GM12872 (cell line): ENCODE measurements at regions not wholly inside any gene's neighbourhood (a gene's known extent, or its start where the extent isn't known, plus 50 kb on each side); places are given as distances from the start of the nearest gene placed in this dataset.

ENCODE experiments used
- CTCF ChIP-seq: IDR thresholded peaks from 3 replicates; pipeline ENCODE4 v1.5.1; 2011; ENCODE audit warnings: low read depth, mild to moderate bottlenecking, low read length, moderate library complexity; ENCODE audit not compliant: insufficient read depth

- no peak for TF ChIP-seq CTCF
Observed at GRCh38 chr16:55192734-55193133, 131.3 kb upstream of the IRX6 start.

GRCh38 chr16:55203570-55203969 lies 120.4 kb upstream of the IRX6 start:
- no peak for TF ChIP-seq CTCF

DNA sequence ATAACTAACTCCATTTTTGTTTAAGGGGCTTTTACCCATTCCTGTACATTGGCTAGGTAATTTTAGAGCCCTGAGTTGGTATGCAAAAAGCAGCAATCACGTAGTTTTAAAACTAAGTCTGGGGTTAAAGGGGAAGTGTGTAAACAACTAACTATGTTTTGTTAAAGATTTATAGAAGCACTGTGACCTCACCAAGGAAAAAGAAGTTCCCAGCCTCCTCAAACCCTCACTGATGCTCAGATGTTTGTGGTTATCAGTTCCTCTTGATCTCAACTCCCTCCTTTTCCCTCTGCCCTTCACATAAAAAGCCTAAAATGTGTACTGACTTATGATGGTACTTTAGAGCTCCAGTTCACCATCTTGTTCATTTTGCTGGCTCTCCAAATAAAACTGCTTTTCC lies 119.9 kb upstream of the IRX6 start:
- TF ChIP-seq CTCF: no peak

- no peak for TF ChIP-seq CTCF
Observed at GRCh38 chr16:55204923-55205322, 119.1 kb upstream of the IRX6 start.

GRCh38 chr16:55207693-55208428 lies 116.1 kb upstream of the IRX6 start:
- no peak for TF ChIP-seq CTCF

DNA sequence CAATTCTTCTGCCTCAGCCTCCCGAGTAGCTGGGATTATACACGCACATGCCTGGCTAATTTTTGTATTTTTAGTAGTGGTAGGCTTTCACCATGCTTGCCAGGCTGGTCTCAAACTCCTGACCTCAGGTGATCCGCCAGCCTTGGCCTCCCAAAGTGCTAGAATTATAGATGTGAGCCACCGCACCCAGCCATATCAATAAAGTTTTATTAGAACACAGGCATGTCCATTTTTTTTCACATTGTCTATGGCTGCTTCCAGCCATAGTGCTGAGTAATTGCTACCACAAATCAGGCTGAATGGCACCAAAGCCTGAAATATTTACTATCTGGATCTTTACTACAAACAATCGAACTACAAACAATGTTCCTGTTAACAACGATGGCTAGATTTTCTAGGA lies 114.4 kb upstream of the IRX6 start:
- no peak for TF ChIP-seq CTCF

DNA sequence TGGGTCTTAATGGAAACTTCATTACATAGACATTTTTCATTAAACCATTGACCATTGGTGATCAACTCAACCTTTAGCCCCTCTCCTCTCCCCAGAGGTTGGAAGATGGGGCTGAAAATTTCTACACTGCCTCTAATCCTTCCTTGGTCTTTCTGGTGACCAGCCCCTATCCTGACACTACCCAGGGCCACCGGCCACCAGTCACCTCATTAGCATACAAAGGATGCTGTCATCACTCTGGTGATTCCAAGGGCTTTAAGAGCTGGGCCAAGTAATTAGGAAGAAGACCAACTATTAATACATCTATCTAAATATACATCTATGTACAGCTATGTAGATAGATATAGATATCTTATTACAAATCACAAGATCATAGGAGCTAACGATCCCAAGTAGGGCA lies 111.2 kb upstream of the IRX6 start:
- TF ChIP-seq CTCF: no peak
